Neural cell (in vitro differentiated cells): ENCODE measurements at regions not wholly inside any gene's neighbourhood (a gene's known extent, or its start where the extent isn't known, plus 50 kb on each side); places are given as distances from the start of the nearest gene placed in this dataset.

Experiments used
- H2AFZ ChIP-seq: fragments of 200-600, 300-800 bp; sonication (generic), shearing (Covaris generic); 2 replicates; pipeline ENCODE4 v1.6.0; 2014; ENCODE audit warnings: low read depth, mild to moderate bottlenecking, antibody characterized with exemption, low read length, moderate library complexity
- H3F3A ChIP-seq: fragments of 200-600 bp; shearing (Covaris generic); 2 replicates; pipeline ENCODE4 v1.6.1; 2016; ENCODE audit warnings: mild to moderate bottlenecking, moderate library complexity, mixed read lengths, antibody characterized with exemption, low read length; ENCODE audit not compliant: insufficient read depth, poor library complexity, severe bottlenecking
- H3K27ac ChIP-seq: fragments of 200-600, 300-800 bp; sonication (generic), shearing (Covaris generic); 2 replicates; pipeline ENCODE4 v1.5.1; 2014; ENCODE audit warnings: mild to moderate bottlenecking, low read length, moderate library complexity
- H3K27me3 ChIP-seq: fragments of 300-800, 200-600 bp; sonication (generic), shearing (Covaris generic); 2 replicates; pipeline ENCODE4 v1.6.0; 2014; ENCODE audit warnings: mild to moderate bottlenecking, low read depth, low read length, moderate library complexity; ENCODE audit not compliant: insufficient read depth
- H3K36me3 ChIP-seq: fragments of 300-800, 200-600 bp; sonication (generic), shearing (Covaris generic); 2 replicates; pipeline ENCODE4 v1.5.1; 2014; ENCODE audit warnings: mild to moderate bottlenecking, antibody characterized with exemption, low read length, moderate library complexity; ENCODE audit not compliant: insufficient read depth
- H3K4me2 ChIP-seq: fragments of 300-800, 200-600 bp; sonication (generic), shearing (Covaris generic); 2 replicates; pipeline ENCODE4 v1.6.0; 2014; ENCODE audit warnings: mild to moderate bottlenecking, low read length
- H3K4me3 ChIP-seq: fragments of 300-800, 200-600 bp; sonication (generic), shearing (Covaris generic); 2 replicates; pipeline ENCODE4 v1.5.1; 2014; ENCODE audit warnings: mild to moderate bottlenecking, low read length, moderate library complexity
- H3K79me2 ChIP-seq: fragments of 200-600 bp; shearing (Covaris generic); replicated peaks from 2 replicates; pipeline ENCODE4 v1.6.0; 2014; ENCODE audit warnings: mild to moderate bottlenecking, low read length, moderate library complexity; ENCODE audit not compliant: insufficient read depth
- H3K9ac ChIP-seq: fragments of 300-800, 200-600 bp; sonication (generic), shearing (Covaris generic); 2 replicates; pipeline ENCODE4 v1.6.1; 2016; ENCODE audit warnings: mild to moderate bottlenecking, low read length, mixed read lengths
- H3K9me2 ChIP-seq: fragments of 200-600 bp; shearing (Covaris generic); 2 replicates; pipeline ENCODE4 v1.6.1; 2016; ENCODE audit warnings: mild to moderate bottlenecking, low read length, mixed read lengths; ENCODE audit not compliant: insufficient read depth
- H3K9me3 ChIP-seq: fragments of 200-600, 300-800 bp; sonication (generic), shearing (Covaris generic); 2 replicates; pipeline ENCODE4 v1.6.1; 2016; ENCODE audit warnings: mild to moderate bottlenecking, mixed run types, low read length, moderate library complexity, mixed read lengths
- H4K20me1 ChIP-seq: fragments of 200-600 bp; shearing (Covaris generic); 2 replicates; pipeline ENCODE4 v1.6.1; 2016; ENCODE audit warnings: mild to moderate bottlenecking, mixed run types; ENCODE audit not compliant: insufficient read depth
- EP300 ChIP-seq: fragments of 450-650 bp; conservative IDR thresholded peaks from 2 replicates; pipeline ENCODE4 v1.6.1; 2014; ENCODE audit warnings: antibody characterized with exemption, mild to moderate bottlenecking, moderate library complexity; ENCODE audit not compliant: poor library complexity, severe bottlenecking
- EZH2 ChIP-seq: fragments of 200-600, 300-800 bp; shearing (Covaris generic), sonication (generic); IDR thresholded peaks from 2 replicates; pipeline ENCODE4 v1.6.1; 2014; ENCODE audit warnings: antibody characterized with exemption, low read length, borderline replicate concordance, mild to moderate bottlenecking; ENCODE audit not compliant: insufficient read depth, poor library complexity, severe bottlenecking
- MXI1 ChIP-seq: fragments of 450-650 bp; conservative IDR thresholded peaks from 2 replicates; pipeline ENCODE4 v1.6.1; 2014; ENCODE audit warnings: antibody characterized with exemption, mild to moderate bottlenecking; ENCODE audit not compliant: poor library complexity, severe bottlenecking
- POLR2AphosphoS5 ChIP-seq: IDR thresholded peaks from 2 replicates; pipeline ENCODE4 v1.6.1; 2012
- RAD21 ChIP-seq: fragments of 450-650 bp; conservative IDR thresholded peaks from 2 replicates; pipeline ENCODE4 v1.6.1; 2014; ENCODE audit warnings: antibody characterized with exemption, mild to moderate bottlenecking, moderate library complexity
- SMC3 ChIP-seq: fragments of 450-650 bp; conservative IDR thresholded peaks from 2 replicates; pipeline ENCODE4 v1.6.1; 2014; ENCODE audit warnings: antibody characterized with exemption, mild to moderate bottlenecking, moderate library complexity; ENCODE audit not compliant: poor library complexity
- TAF1 ChIP-seq: IDR thresholded peaks from 2 replicates; pipeline ENCODE4 v1.6.1; 2012; ENCODE audit warnings: low read depth
- TF ChIP-seq, protein P1 (sequence below): IDR thresholded peaks from 2 replicates; pipeline ENCODE4 v1.6.1; 2012; ENCODE audit warnings: borderline replicate concordance
- TF ChIP-seq, protein P2 (sequence below): fragments of 450-650 bp; IDR thresholded peaks from 2 replicates; pipeline ENCODE4 v1.5.1; 2014; ENCODE audit warnings: antibody characterized with exemption, mild to moderate bottlenecking, moderate library complexity; ENCODE audit not compliant: poor library complexity, severe bottlenecking

GRCh38 chr20:1790386-1790785 is 104.8 kb upstream of the SIRPA start:
- TF ChIP-seq, protein P1, sequence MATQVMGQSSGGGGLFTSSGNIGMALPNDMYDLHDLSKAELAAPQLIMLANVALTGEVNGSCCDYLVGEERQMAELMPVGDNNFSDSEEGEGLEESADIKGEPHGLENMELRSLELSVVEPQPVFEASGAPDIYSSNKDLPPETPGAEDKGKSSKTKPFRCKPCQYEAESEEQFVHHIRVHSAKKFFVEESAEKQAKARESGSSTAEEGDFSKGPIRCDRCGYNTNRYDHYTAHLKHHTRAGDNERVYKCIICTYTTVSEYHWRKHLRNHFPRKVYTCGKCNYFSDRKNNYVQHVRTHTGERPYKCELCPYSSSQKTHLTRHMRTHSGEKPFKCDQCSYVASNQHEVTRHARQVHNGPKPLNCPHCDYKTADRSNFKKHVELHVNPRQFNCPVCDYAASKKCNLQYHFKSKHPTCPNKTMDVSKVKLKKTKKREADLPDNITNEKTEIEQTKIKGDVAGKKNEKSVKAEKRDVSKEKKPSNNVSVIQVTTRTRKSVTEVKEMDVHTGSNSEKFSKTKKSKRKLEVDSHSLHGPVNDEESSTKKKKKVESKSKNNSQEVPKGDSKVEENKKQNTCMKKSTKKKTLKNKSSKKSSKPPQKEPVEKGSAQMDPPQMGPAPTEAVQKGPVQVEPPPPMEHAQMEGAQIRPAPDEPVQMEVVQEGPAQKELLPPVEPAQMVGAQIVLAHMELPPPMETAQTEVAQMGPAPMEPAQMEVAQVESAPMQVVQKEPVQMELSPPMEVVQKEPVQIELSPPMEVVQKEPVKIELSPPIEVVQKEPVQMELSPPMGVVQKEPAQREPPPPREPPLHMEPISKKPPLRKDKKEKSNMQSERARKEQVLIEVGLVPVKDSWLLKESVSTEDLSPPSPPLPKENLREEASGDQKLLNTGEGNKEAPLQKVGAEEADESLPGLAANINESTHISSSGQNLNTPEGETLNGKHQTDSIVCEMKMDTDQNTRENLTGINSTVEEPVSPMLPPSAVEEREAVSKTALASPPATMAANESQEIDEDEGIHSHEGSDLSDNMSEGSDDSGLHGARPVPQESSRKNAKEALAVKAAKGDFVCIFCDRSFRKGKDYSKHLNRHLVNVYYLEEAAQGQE = no peak
- TF ChIP-seq POLR2AphosphoS5 (no peak), RAD21 (no peak), TAF1 (no peak), SMC3 (no peak), MXI1 (no peak), EP300 (no peak), EZH2 (no peak)
- TF ChIP-seq, protein P2, sequence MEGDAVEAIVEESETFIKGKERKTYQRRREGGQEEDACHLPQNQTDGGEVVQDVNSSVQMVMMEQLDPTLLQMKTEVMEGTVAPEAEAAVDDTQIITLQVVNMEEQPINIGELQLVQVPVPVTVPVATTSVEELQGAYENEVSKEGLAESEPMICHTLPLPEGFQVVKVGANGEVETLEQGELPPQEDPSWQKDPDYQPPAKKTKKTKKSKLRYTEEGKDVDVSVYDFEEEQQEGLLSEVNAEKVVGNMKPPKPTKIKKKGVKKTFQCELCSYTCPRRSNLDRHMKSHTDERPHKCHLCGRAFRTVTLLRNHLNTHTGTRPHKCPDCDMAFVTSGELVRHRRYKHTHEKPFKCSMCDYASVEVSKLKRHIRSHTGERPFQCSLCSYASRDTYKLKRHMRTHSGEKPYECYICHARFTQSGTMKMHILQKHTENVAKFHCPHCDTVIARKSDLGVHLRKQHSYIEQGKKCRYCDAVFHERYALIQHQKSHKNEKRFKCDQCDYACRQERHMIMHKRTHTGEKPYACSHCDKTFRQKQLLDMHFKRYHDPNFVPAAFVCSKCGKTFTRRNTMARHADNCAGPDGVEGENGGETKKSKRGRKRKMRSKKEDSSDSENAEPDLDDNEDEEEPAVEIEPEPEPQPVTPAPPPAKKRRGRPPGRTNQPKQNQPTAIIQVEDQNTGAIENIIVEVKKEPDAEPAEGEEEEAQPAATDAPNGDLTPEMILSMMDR = no peak
- Histone ChIP-seq H4K20me1 (no peaks in the 10 kb centered on the region), H3K9me3 (no peaks in the 10 kb centered on the region), H3K4me2 (no peak overlapping the region), H3K9me2 (no peaks in the 10 kb centered on the region), H3K9ac (no peak overlapping the region), H3K27ac (no peak overlapping the region), H3K4me3 (no peak overlapping the region), H3K79me2 (no peaks in the 10 kb centered on the region), H3F3A (no peaks in the 10 kb centered on the region), H3K27me3 (no peaks in the 10 kb centered on the region), H3K36me3 (no peaks in the 10 kb centered on the region), H2AFZ (no peak overlapping the region)

- H3F3A ChIP-seq = no peaks in the 10 kb centered on the region
- TF ChIP-seq POLR2AphosphoS5 (no peak), TAF1 (no peak), EP300 (no peak), SMC3 (no peak), MXI1 (no peak), EZH2 (no peak), RAD21 (no peak)
- TF ChIP-seq, protein P2 = no peak
- TF ChIP-seq, protein P1 = no peak
- no peak overlapping the region for H3K4me3 ChIP-seq
- H3K9me3 ChIP-seq = no peaks in the 10 kb centered on the region
- no peaks in the 10 kb centered on the region for H3K27me3 ChIP-seq
- no peak overlapping the region for H3K4me2 ChIP-seq
- no peak overlapping the region for H3K9ac ChIP-seq
- no peak overlapping the region for H2AFZ ChIP-seq
- no peak overlapping the region for H3K27ac ChIP-seq
- H3K79me2 ChIP-seq = no peaks in the 10 kb centered on the region
- H3K9me2 ChIP-seq = no peaks in the 10 kb centered on the region
- no peaks in the 10 kb centered on the region for H3K36me3 ChIP-seq
- no peaks in the 10 kb centered on the region for H4K20me1 ChIP-seq
These were observed 107.2 kb upstream of the SIRPA start for GRCh38 chr20:1788044-1788443.
